HG03159 (cell line): ENCODE measurements at regions not wholly inside any gene's neighbourhood (a gene's known extent, or its start where the extent isn't known, plus 50 kb on each side); places are given as distances from the start of the nearest gene placed in this dataset.
"Not testable (repeated sequence)": the region's sequence is repeated elsewhere in the genome, so short reads cannot be mapped to it uniquely, and the experiment has no call there.

ENCODE experiments used
- ATAC-seq: cut with Tn5 transposase; IDR thresholded peaks from one replicate; pipeline ENCODE4 v1.9.1; 2021; ENCODE audit warnings: mild to moderate bottlenecking, moderate library complexity; ENCODE audit not compliant: unreplicated experiment

- ATAC-seq: not testable (repeated sequence)
Observed at GRCh38 chr1:145553795-145554194, 54.0 kb upstream of the GPR89A start.

- no peak for ATAC-seq
Observed at GRCh38 chr1:145545055-145545454, 62.7 kb upstream of the GPR89A start.

- not testable (repeated sequence) for ATAC-seq
Observed at GRCh38 chr1:145541685-145542084, 66.1 kb upstream of the GPR89A start.

GRCh38 chr1:145541246-145541645, 66.5 kb upstream of the GPR89A start:
- not testable (repeated sequence) for ATAC-seq

- not testable (repeated sequence) for ATAC-seq
Observed at GRCh38 chr1:145538118-145538882, 69.5 kb upstream of the GPR89A start.

- not testable (repeated sequence) for ATAC-seq
Observed at GRCh38 chr1:145537003-145537402, 70.8 kb upstream of the GPR89A start.

- ATAC-seq: not testable (repeated sequence)
Observed at GRCh38 chr1:145535461-145535860, 72.3 kb upstream of the GPR89A start.

- not testable (repeated sequence) for ATAC-seq
Observed at GRCh38 chr1:145528068-145528564, 79.7 kb upstream of the GPR89A start.

GRCh38 chr1:145520159-145520558, 87.6 kb upstream of the GPR89A start:
- not testable (repeated sequence) for ATAC-seq

- ATAC-seq: not testable (repeated sequence)
Observed at GRCh38 chr1:145519302-145519701, 88.5 kb upstream of the GPR89A start.

GRCh38 chr1:145513017-145513416, 87.6 kb upstream of the NBPF20 start:
- not testable (repeated sequence) for ATAC-seq

- peak; percentile 62 for ATAC-seq
Observed at GRCh38 chr1:145508053-145508452, 82.7 kb upstream of the NBPF20 start.

- ATAC-seq: not testable (repeated sequence)
Observed at GRCh38 chr1:145505663-145506647, 80.6 kb upstream of the NBPF20 start.

GRCh38 chr1:145504834-145505413, 79.5 kb upstream of the NBPF20 start:
- not testable (repeated sequence) for ATAC-seq

- ATAC-seq: not testable (repeated sequence)
Observed at GRCh38 chr1:145504310-145504709, 78.9 kb upstream of the NBPF20 start.

GRCh38 chr1:145500251-145500650, 74.8 kb upstream of the NBPF20 start:
- ATAC-seq: not testable (repeated sequence)

- not testable (repeated sequence) for ATAC-seq
Observed at GRCh38 chr1:145495077-145495871, 69.9 kb upstream of the NBPF20 start.

GRCh38 chr1:145488193-145488933, 63.0 kb upstream of the NBPF20 start:
- not testable (repeated sequence) for ATAC-seq

- not testable (repeated sequence) for ATAC-seq
Observed at GRCh38 chr1:145487156-145487555, 61.8 kb upstream of the NBPF20 start.
